Inferior parietal cortex (tissue), 1 donor: ENCODE measurements at regions not wholly inside any gene's neighbourhood (a gene's known extent, or its start where the extent isn't known, plus 50 kb on each side); places are given as distances from the start of the nearest gene placed in this dataset.
"Not testable (repeated sequence)": the region's sequence is repeated elsewhere in the genome, so short reads cannot be mapped to it uniquely, and the experiment has no call there.

ENCODE experiments used
- DNase-seq: peaks from one replicate; pipeline ENCODE4 v3.0.0-alpha.2; 2016; ENCODE audit errors: extremely low spot score

- DNase-seq, result no peak
These were observed 305.0 kb downstream of the TYW1 start for GRCh38 chr7:67301667-67302066.

- DNase-seq, result peak; percentile 100
These were observed 305.7 kb downstream of the TYW1 start for GRCh38 chr7:67302113-67303039.

GRCh38 chr7:67304846-67305245 is 308.2 kb downstream of the TYW1 start:
- not testable (repeated sequence) for DNase-seq

GRCh38 chr7:67306331-67306730 is 309.7 kb downstream of the TYW1 start:
- no peak for DNase-seq

- no peak for DNase-seq
These were observed 313.3 kb downstream of the TYW1 start for GRCh38 chr7:67309764-67310549.

- DNase-seq, result no peak
These were observed 315.3 kb downstream of the TYW1 start for GRCh38 chr7:67311901-67312300.

GRCh38 chr7:67313213-67313612 is 316.6 kb downstream of the TYW1 start:
- DNase-seq, result no peak

- not testable (repeated sequence) for DNase-seq
These were observed 320.3 kb downstream of the TYW1 start for GRCh38 chr7:67316902-67317301.

GRCh38 chr7:67328257-67328656 is 331.6 kb downstream of the TYW1 start:
- not testable (repeated sequence) for DNase-seq

- DNase-seq, result not testable (repeated sequence)
These were observed 338.5 kb downstream of the TYW1 start for GRCh38 chr7:67335165-67335564.

GRCh38 chr7:67335663-67336062 is 339.0 kb downstream of the TYW1 start:
- DNase-seq, result not testable (repeated sequence)

- DNase-seq, result not testable (repeated sequence)
These were observed 341.9 kb downstream of the TYW1 start for GRCh38 chr7:67338545-67338944.

GRCh38 chr7:67341153-67341768 is 344.6 kb downstream of the TYW1 start:
- DNase-seq, result no peak

GRCh38 chr7:67343114-67343513 is 346.5 kb downstream of the TYW1 start:
- no peak for DNase-seq

- DNase-seq, result no peak
These were observed 346.9 kb downstream of the TYW1 start for GRCh38 chr7:67343572-67343971.

GRCh38 chr7:67344481-67345193 is 348.0 kb downstream of the TYW1 start:
- no peak for DNase-seq

- DNase-seq, result no peak
These were observed 349.5 kb downstream of the TYW1 start for GRCh38 chr7:67346126-67346525.

- no peak for DNase-seq
These were observed 350.2 kb downstream of the TYW1 start for GRCh38 chr7:67346876-67347275.

GRCh38 chr7:67348171-67348570 is 351.5 kb downstream of the TYW1 start:
- no peak for DNase-seq

- not testable (repeated sequence) for DNase-seq
These were observed 361.0 kb downstream of the TYW1 start for GRCh38 chr7:67357653-67358052.

- not testable (repeated sequence) for DNase-seq
These were observed 361.7 kb downstream of the TYW1 start for GRCh38 chr7:67358316-67358715.

GRCh38 chr7:67358738-67359137 is 362.1 kb downstream of the TYW1 start:
- DNase-seq, result not testable (repeated sequence)
